HG02840 (cell line): ENCODE measurements at regions not wholly inside any gene's neighbourhood (a gene's known extent, or its start where the extent isn't known, plus 50 kb on each side); places are given as distances from the start of the nearest gene placed in this dataset.
"Not testable (repeated sequence)": the region's sequence is repeated elsewhere in the genome, so short reads cannot be mapped to it uniquely, and the experiment has no call there.

Source experiments
- ATAC-seq: cut with Tn5 transposase; IDR thresholded peaks from one replicate; pipeline ENCODE4 v1.9.1; 2021; ENCODE audit warnings: mild to moderate bottlenecking, moderate library complexity, moderate number of reproducible peaks; ENCODE audit not compliant: unreplicated experiment, low FRiP score

GRCh38 chr4:104881136-104881886, 265.4 kb upstream of the TET2 start:
- no peak for ATAC-seq

- ATAC-seq, result no peak
These were observed 255.9 kb upstream of the TET2 start for GRCh38 chr4:104890598-104891275.

GRCh38 chr4:104896660-104897645, 249.7 kb upstream of the TET2 start:
- ATAC-seq, result no peak

GRCh38 chr4:104899863-104900262, 246.8 kb upstream of the TET2 start:
- no peak for ATAC-seq

- no peak for ATAC-seq
These were observed 245.2 kb upstream of the TET2 start for GRCh38 chr4:104901438-104901837.

DNA sequence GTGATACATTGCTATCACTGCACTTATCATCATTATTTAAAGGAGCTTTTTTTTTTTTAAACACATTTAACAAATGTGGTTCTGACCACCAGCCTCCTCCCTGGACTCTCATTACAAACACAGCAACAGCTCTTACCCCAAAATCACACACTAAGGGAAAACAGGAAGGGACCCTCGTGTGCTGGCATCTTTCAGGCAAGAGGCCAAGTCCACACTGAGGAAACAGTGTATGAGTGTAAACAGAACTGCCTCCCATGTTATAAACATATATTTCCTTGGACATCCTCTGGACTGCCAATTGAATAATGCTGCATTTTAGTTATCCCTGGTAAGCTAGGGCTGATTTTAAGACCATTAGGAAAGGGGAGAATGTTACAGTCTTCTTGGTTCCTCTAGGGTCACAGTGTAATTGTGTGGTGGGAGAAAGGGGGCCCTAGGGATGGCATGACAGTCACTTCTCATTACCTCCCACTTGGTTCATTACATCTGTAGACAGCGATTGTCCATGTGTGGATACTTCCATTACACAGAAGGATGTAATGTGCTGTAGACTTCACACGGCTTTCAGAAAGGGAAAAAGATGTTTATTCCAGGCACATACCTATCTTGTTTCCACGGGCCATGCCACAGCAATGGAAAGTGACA, 244.6 kb upstream of the TET2 start:
- ATAC-seq, result no peak

DNA sequence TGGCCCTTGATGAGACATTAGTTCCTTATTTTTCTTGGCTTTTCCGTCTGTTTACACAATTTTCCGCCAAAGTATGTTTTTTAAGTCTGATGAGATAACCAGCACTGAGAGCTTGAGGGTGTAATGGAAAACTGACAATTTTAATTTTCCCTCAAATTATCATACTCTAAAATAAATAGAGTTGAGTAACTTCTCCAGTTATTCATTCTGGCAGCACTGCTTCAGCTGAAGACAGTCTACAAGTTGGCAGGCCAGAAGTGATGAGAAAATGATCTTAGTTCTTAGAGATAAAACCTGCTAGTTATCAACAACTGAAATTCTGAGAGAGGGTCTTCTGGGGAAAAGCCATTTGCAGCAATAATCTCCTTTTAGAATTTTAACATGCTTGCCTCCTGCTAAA, 241.6 kb upstream of the TET2 start:
- ATAC-seq, result no peak

DNA sequence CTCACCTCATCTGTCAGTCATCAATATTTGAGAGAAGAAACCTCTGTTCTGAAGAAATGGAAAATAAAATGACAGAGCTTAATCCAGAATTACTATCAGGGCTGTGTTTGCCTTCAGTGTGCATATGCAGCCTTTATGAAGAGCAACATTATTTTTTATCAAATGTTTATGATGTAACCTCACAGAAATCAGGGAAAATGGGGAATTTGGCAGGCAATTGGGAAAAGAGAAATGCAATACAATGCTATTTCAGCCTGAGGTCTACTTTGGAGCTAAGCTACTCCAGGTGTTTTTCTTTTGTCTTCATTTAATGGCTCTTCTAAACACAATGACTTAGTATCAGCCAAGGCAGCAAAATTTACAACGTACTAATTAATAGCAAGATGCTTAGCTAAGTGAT, 241.1 kb upstream of the TET2 start:
- ATAC-seq, result no peak

DNA sequence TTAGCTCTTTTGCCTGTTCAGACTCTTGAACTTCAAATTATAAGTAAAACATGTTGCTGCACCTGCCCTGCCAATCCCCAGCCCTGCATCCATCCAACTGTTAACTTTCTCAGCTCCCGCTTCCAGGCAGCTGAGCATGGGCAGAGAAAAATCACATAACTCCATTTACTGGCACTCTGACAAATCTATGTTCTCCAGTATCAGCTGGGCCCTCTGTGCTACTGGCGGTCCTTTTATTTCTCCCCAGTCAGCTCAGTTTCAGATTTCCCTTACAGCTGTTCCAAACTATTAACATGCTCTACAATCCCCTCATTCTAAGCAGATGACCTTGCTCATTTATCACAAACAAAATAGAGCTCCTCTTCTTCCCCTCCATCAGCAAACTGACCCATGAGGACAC, 240.4 kb upstream of the TET2 start:
- ATAC-seq, result no peak

GRCh38 chr4:104907074-104907649, 239.5 kb upstream of the TET2 start:
- no peak for ATAC-seq

DNA sequence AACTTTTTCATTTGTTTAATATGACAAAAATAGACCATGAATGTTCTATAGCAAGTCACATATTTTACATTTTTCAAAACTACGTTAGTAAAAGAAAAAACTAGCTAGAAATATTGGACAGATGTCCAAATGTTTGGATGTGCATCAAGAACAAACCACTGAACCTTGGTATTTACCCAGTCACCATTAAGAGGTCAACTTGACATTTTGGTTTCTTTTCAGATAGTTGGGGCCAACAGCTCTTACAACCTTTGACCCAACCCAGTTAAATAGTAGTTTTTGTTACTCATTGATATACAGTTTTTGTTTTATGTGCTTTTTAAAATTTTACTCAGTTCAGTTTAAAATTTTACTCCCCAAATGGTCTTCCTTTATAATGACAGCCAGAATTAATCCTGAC, 238.7 kb upstream of the TET2 start:
- no peak for ATAC-seq

GRCh38 chr4:104909376-104909775, 237.3 kb upstream of the TET2 start:
- no peak for ATAC-seq

DNA sequence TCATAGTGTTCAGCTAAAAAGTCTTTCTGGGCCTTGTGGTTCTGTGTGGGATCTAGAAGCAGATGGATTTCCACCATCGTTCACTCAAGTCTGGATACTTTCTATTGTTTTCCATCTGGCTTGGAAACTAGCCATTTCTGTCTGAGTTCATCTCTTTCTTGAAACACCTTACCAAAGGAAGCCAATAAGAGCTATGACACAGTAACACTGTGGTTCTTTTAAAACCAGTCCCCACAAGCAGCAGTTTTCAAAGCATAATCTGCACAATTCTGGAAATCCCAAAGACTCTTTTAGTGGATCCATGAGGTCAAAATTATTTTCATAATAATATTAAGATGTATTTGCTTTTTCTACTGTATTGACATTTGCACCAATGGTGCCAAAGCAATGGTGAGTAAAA, 234.2 kb upstream of the TET2 start:
- no peak for ATAC-seq

DNA sequence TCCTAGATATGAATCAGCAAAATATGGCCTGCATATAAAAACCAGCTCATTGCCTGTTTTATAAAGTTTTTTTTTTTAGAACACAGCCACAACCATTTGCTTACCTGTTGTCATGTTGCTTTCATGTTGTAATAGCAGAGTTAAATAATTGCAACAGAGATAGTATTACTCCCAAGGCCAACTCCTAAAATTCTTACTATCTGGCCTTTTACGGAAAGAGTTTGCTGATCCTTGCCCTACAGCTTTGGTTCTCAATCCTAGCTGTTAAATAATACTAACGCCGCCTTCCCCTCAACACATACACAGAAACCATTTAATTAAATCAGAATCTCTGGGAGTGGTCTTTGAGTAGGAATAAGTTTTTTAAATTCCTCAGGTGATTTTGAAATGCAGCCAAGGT, 231.3 kb upstream of the TET2 start:
- ATAC-seq, result no peak

GRCh38 chr4:104915864-104916263, 230.8 kb upstream of the TET2 start:
- no peak for ATAC-seq

- no peak for ATAC-seq
These were observed 227.3 kb upstream of the TET2 start for GRCh38 chr4:104919406-104919805.

DNA sequence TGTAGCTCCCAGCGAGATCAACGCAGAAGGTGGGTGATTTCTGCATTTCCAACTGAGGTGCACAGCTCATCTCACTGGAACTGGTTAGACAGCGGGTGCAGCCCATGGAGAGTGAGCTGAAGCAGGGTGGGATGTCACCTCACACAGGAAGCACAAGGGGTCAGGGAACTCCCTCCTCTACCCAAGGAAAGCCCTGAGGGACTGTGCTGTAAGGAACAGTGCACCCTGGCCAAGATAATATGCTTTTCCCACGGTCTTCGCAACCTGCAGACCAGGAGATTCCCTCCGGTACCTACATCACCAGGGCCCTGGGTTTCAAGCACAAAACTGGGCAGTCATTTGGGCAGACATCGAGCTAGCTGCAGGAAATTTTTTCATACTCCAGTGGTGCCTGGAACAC, 216.4 kb upstream of the TET2 start:
- ATAC-seq, result no peak

DNA sequence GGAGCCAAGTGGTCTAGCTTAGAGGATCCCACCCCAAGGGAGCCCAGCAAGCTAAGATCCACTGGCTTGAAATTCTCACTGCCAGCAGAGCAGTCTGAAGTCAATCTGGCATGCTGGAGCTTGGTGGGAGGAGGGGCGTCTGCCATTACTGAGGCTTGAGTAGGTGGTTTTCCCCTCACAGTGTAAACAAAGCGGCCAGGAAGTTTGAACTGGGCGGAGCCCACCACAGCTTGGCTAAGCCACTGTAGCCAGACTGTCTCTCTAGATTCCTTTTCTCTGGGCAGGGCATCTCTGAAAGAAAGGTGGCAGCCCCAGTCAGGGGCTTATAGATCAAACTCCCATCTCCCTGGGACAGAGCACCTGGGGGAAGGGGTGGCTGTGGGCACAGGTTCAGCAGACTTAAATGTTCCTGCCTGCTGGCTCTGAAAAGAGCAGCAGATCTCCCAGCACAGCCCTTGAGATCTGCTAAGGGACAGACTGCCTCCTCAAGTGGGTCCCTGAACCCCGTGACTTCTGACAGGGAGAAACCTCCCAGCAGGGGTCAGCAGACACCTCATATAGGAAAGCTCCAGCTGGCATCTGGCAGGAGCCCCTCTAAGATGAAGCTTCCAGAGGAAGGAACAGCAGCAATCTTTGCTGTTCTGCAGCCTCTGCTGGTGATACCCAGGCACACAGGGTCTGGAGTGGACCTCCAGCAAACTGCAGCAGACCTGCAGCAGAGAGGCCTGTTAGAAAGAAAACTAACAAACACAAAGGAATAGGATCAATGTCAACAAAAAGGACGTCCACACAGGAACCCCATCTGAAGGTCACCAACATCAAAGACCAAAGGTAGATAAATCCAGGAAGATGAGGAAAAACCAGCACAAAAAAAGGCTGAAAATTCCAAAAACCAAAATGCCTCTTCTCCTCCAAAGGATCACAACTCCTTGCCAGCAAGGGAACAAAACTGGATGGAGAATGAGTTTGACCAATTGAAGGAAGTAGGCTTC, 215.6 kb upstream of the TET2 start:
- ATAC-seq, result not testable (repeated sequence)

GRCh38 chr4:104938624-104939023, 208.1 kb upstream of the TET2 start:
- ATAC-seq, result no peak
